ENCODE measurements at regions not wholly inside any gene's neighbourhood (a gene's known extent, or its start where the extent isn't known, plus 50 kb on each side); places are given as distances from the start of the nearest gene placed in this dataset.
"Not testable (repeated sequence)": the region's sequence is repeated elsewhere in the genome, so short reads cannot be mapped to it uniquely, and the experiment has no call there.

- H3K27me3 ChIP-seq (ENCODE audit: insufficient read depth, low read length), result no peaks in the 10 kb centered on the region
- no peaks in the 10 kb centered on the region for H3K36me3 ChIP-seq (ENCODE audit: insufficient read depth, low read depth, low read length)
- H3K27ac ChIP-seq (ENCODE audit: low read length), result no peak overlapping the region
- peaks cover 10% of the 10 kb centered on the region; the same call in 1 of the 2 replicates for H3K9me3 ChIP-seq (ENCODE audit: insufficient read depth, low read depth, low read length)
- H3K4me1 ChIP-seq (ENCODE audit: insufficient read depth, low read length), result no peaks in the 10 kb centered on the region
- no peak overlapping the region for H3K9ac ChIP-seq (ENCODE audit: low read depth, low read length)
- H3K4me3 ChIP-seq (ENCODE audit: low read length), result no peak overlapping the region
Measured at GRCh38 chr19:28541602-28542393, 671.2 kb downstream of the UQCRFS1 start.

GRCh38 chr19:28541029-28541428 is 671.9 kb downstream of the UQCRFS1 start:
- Histone ChIP-seq H3K27me3 (ENCODE audit: insufficient read depth, low read length) (no peaks in the 10 kb centered on the region), H3K4me3 (ENCODE audit: low read length) (no peak overlapping the region), H3K9ac (ENCODE audit: low read depth, low read length) (no peak overlapping the region), H3K27ac (ENCODE audit: low read length) (no peak overlapping the region), H3K36me3 (ENCODE audit: insufficient read depth, low read depth, low read length) (no peaks in the 10 kb centered on the region), H3K4me1 (ENCODE audit: insufficient read depth, low read length) (no peaks in the 10 kb centered on the region), H3K9me3 (ENCODE audit: insufficient read depth, low read depth, low read length) (peaks cover 10% of the 10 kb centered on the region; the same call in 1 of the 2 replicates)

GRCh38 chr19:28540385-28540784 is 672.6 kb downstream of the UQCRFS1 start:
- H3K9ac ChIP-seq (ENCODE audit: low read depth, low read length); H3K27me3 ChIP-seq (ENCODE audit: insufficient read depth, low read length); H3K36me3 ChIP-seq (ENCODE audit: insufficient read depth, low read depth, low read length); H3K27ac ChIP-seq (ENCODE audit: low read length); H3K4me1 ChIP-seq (ENCODE audit: insufficient read depth, low read length); H3K4me3 ChIP-seq (ENCODE audit: low read length); H3K9me3 ChIP-seq (ENCODE audit: insufficient read depth, low read depth, low read length): not testable (repeated sequence)

- Histone ChIP-seq H3K9me3 (ENCODE audit: insufficient read depth, low read depth, low read length) (peaks cover 10% of the 10 kb centered on the region; the same call in 1 of the 2 replicates), H3K9ac (ENCODE audit: low read depth, low read length) (no peak overlapping the region), H3K4me1 (ENCODE audit: insufficient read depth, low read length) (no peaks in the 10 kb centered on the region), H3K27ac (ENCODE audit: low read length) (no peak overlapping the region), H3K27me3 (ENCODE audit: insufficient read depth, low read length) (no peaks in the 10 kb centered on the region), H3K4me3 (ENCODE audit: low read length) (no peak overlapping the region), H3K36me3 (ENCODE audit: insufficient read depth, low read depth, low read length) (no peaks in the 10 kb centered on the region)
Measured at GRCh38 chr19:28539759-28540158, 673.2 kb downstream of the UQCRFS1 start.

GRCh38 chr19:28538579-28538978 is 674.4 kb downstream of the UQCRFS1 start:
- H3K27ac ChIP-seq (ENCODE audit: low read length), result not testable (repeated sequence)

GRCh38 chr19:28537896-28538295 is 675.1 kb downstream of the UQCRFS1 start:
- no peak overlapping the region for H3K9ac ChIP-seq (ENCODE audit: low read depth, low read length)
- no peak overlapping the region for H3K4me3 ChIP-seq (ENCODE audit: low read length)

More at GRCh38 chr19:28538579-28538978, 674.4 kb downstream of the UQCRFS1 start:
- H3K27me3 ChIP-seq (ENCODE audit: insufficient read depth, low read length); H3K9me3 ChIP-seq (ENCODE audit: insufficient read depth, low read depth, low read length); H3K4me3 ChIP-seq (ENCODE audit: low read length); H3K36me3 ChIP-seq (ENCODE audit: insufficient read depth, low read depth, low read length); H3K9ac ChIP-seq (ENCODE audit: low read depth, low read length); H3K4me1 ChIP-seq (ENCODE audit: insufficient read depth, low read length): not testable (repeated sequence)

GRCh38 chr19:28537079-28537478 is 675.9 kb downstream of the UQCRFS1 start:
- Histone ChIP-seq H3K4me3 (ENCODE audit: low read length) (no peak overlapping the region), H3K9me3 (ENCODE audit: insufficient read depth, low read depth, low read length) (peaks cover 10% of the 10 kb centered on the region; the same call in 1 of the 2 replicates), H3K27ac (ENCODE audit: low read length) (no peak overlapping the region), H3K36me3 (ENCODE audit: insufficient read depth, low read depth, low read length) (no peaks in the 10 kb centered on the region), H3K9ac (ENCODE audit: low read depth, low read length) (no peak overlapping the region), H3K4me1 (ENCODE audit: insufficient read depth, low read length) (no peaks in the 10 kb centered on the region), H3K27me3 (ENCODE audit: insufficient read depth, low read length) (no peaks in the 10 kb centered on the region)

More at GRCh38 chr19:28537896-28538295, 675.1 kb downstream of the UQCRFS1 start:
- Histone ChIP-seq H3K9me3 (ENCODE audit: insufficient read depth, low read depth, low read length) (peaks cover 10% of the 10 kb centered on the region; the same call in 1 of the 2 replicates), H3K4me1 (ENCODE audit: insufficient read depth, low read length) (no peaks in the 10 kb centered on the region), H3K36me3 (ENCODE audit: insufficient read depth, low read depth, low read length) (no peaks in the 10 kb centered on the region), H3K27ac (ENCODE audit: low read length) (no peak overlapping the region), H3K27me3 (ENCODE audit: insufficient read depth, low read length) (no peaks in the 10 kb centered on the region)

- no peaks in the 10 kb centered on the region for H3K36me3 ChIP-seq (ENCODE audit: insufficient read depth, low read depth, low read length)
- H3K9ac ChIP-seq (ENCODE audit: low read depth, low read length), result no peak overlapping the region
- no peaks in the 10 kb centered on the region for H3K27me3 ChIP-seq (ENCODE audit: insufficient read depth, low read length)
- H3K4me1 ChIP-seq (ENCODE audit: insufficient read depth, low read length), result no peaks in the 10 kb centered on the region
- H3K9me3 ChIP-seq (ENCODE audit: insufficient read depth, low read depth, low read length), result peaks cover 10% of the 10 kb centered on the region; the same call in 1 of the 2 replicates
- H3K27ac ChIP-seq (ENCODE audit: low read length), result no peak overlapping the region
- no peak overlapping the region for H3K4me3 ChIP-seq (ENCODE audit: low read length)
Measured at GRCh38 chr19:28535352-28535775, 677.6 kb downstream of the UQCRFS1 start.

GRCh38 chr19:28534766-28535351 is 678.1 kb downstream of the UQCRFS1 start:
- no peak overlapping the region for H3K27ac ChIP-seq (ENCODE audit: low read length)
- H3K9ac ChIP-seq (ENCODE audit: low read depth, low read length), result no peak overlapping the region
- no peaks in the 10 kb centered on the region for H3K4me1 ChIP-seq (ENCODE audit: insufficient read depth, low read length)
- no peak overlapping the region for H3K4me3 ChIP-seq (ENCODE audit: low read length)
- H3K9me3 ChIP-seq (ENCODE audit: insufficient read depth, low read depth, low read length), result peaks cover 10% of the 10 kb centered on the region; the same call in 1 of the 2 replicates
- no peaks in the 10 kb centered on the region for H3K36me3 ChIP-seq (ENCODE audit: insufficient read depth, low read depth, low read length)
- H3K27me3 ChIP-seq (ENCODE audit: insufficient read depth, low read length), result no peaks in the 10 kb centered on the region

GRCh38 chr19:28532765-28533341 is 680.1 kb downstream of the UQCRFS1 start:
- Histone ChIP-seq H3K27ac (ENCODE audit: low read length) (no peak overlapping the region), H3K4me3 (ENCODE audit: low read length) (no peak overlapping the region), H3K36me3 (ENCODE audit: insufficient read depth, low read depth, low read length) (no peaks in the 10 kb centered on the region), H3K27me3 (ENCODE audit: insufficient read depth, low read length) (no peaks in the 10 kb centered on the region), H3K9me3 (ENCODE audit: insufficient read depth, low read depth, low read length) (peaks cover 9% of the 10 kb centered on the region; the same call in 1 of the 2 replicates), H3K4me1 (ENCODE audit: insufficient read depth, low read length) (no peaks in the 10 kb centered on the region), H3K9ac (ENCODE audit: low read depth, low read length) (no peak overlapping the region)

- Histone ChIP-seq H3K9me3 (ENCODE audit: insufficient read depth, low read depth, low read length) (peaks cover under 1% of the 10 kb centered on the region; the same call in 1 of the 2 replicates), H3K36me3 (ENCODE audit: insufficient read depth, low read depth, low read length) (no peaks in the 10 kb centered on the region), H3K9ac (ENCODE audit: low read depth, low read length) (no peak overlapping the region), H3K27me3 (ENCODE audit: insufficient read depth, low read length) (no peaks in the 10 kb centered on the region), H3K4me1 (ENCODE audit: insufficient read depth, low read length) (no peaks in the 10 kb centered on the region), H3K27ac (ENCODE audit: low read length) (no peak overlapping the region), H3K4me3 (ENCODE audit: low read length) (no peak overlapping the region)
Measured at GRCh38 chr19:28531979-28532378, 681.0 kb downstream of the UQCRFS1 start.
